GM10266 (cell line): ENCODE measurements at regions not wholly inside any gene's neighbourhood (a gene's known extent, or its start where the extent isn't known, plus 50 kb on each side); places are given as distances from the start of the nearest gene placed in this dataset.

Source experiments
- DNase-seq: peaks from one replicate; pipeline ENCODE4 v3.0.0; 2012; ENCODE audit errors: extremely low spot score
- CTCF ChIP-seq: IDR thresholded peaks from 2 replicates; pipeline ENCODE4 v1.5.1; 2012; ENCODE audit warnings: mild to moderate bottlenecking, low read depth; ENCODE audit not compliant: control insufficient read depth, insufficient read depth; ENCODE audit errors: missing control alignments

- TF ChIP-seq CTCF = peak; percentile 54
- DNase-seq = peak; percentile 25
Observed at GRCh38 chr3:148077318-148077923, 620.3 kb upstream of the AGTR1 start.

GRCh38 chr3:148077965-148078364 is 619.7 kb upstream of the AGTR1 start:
- DNase-seq = no peak
- TF ChIP-seq CTCF = no peak

GRCh38 chr3:148078658-148079057 is 619.0 kb upstream of the AGTR1 start:
- DNase-seq = no peak
- TF ChIP-seq CTCF = no peak

- TF ChIP-seq CTCF = no peak
- DNase-seq = no peak
Observed at GRCh38 chr3:148079370-148079769, 618.3 kb upstream of the AGTR1 start.

GRCh38 chr3:148081926-148082325 is 615.8 kb upstream of the AGTR1 start:
- DNase-seq = no peak
- TF ChIP-seq CTCF = no peak

- no peak for DNase-seq
- TF ChIP-seq CTCF = no peak
Observed at GRCh38 chr3:148082506-148083280, 615.0 kb upstream of the AGTR1 start.

GRCh38 chr3:148083526-148084182 is 614.0 kb upstream of the AGTR1 start:
- TF ChIP-seq CTCF = no peak
- no peak for DNase-seq
